Activated T-helper 1 cell treated with anti-CD3 and anti-CD28 coated beads, Interleukin-12 subunit alpha, Interleukin-12 subunit beta, Interleukin-2, Interleukin-4 antibody, amounts not matched to agents 30 ng/mL and 10 ng/mL and 1 ng/mL, durations not matched to agents 14 hours and 24 hours and 36 hours (primary cell): ENCODE measurements at regions not wholly inside any gene's neighbourhood (a gene's known extent, or its start where the extent isn't known, plus 50 kb on each side); places are given as distances from the start of the nearest gene placed in this dataset.
"Not testable (repeated sequence)": the region's sequence is repeated elsewhere in the genome, so short reads cannot be mapped to it uniquely, and the experiment has no call there.

Source experiments
- DNase-seq: peaks from one replicate; pipeline ENCODE4 v3.0.0; 2021; ENCODE audit warnings: low spot score
- H3K27ac Mint-ChIP-seq: one replicate; pipeline ENCODE4 v1.8.0; 2021; ENCODE audit warnings: mild to moderate bottlenecking, mixed read lengths
- H3K27me3 Mint-ChIP-seq: one replicate; pipeline ENCODE4 v1.8.0; 2022; ENCODE audit warnings: mild to moderate bottlenecking, moderate library complexity, mixed read lengths; ENCODE audit not compliant: insufficient read depth
- H3K36me3 Mint-ChIP-seq: one replicate; pipeline ENCODE4 v1.8.0; 2021; ENCODE audit warnings: low read depth, mixed read lengths
- H3K4me1 Mint-ChIP-seq: one replicate; pipeline ENCODE4 v1.8.0; 2021; ENCODE audit warnings: low read depth, mixed read lengths
- H3K4me3 Mint-ChIP-seq: one replicate; pipeline ENCODE4 v1.8.0; 2021; ENCODE audit warnings: mild to moderate bottlenecking, moderate library complexity, mixed read lengths
- H3K9me3 Mint-ChIP-seq: one replicate; pipeline ENCODE4 v1.8.0; 2021; ENCODE audit warnings: mixed read lengths
- intact Hi-C: fragments of 100-400 bp; cut with micrococcal nuclease; formaldehyde crosslinking; loops from one replicate; pipeline ENCODE4 v1.15.1; 2024

DNA sequence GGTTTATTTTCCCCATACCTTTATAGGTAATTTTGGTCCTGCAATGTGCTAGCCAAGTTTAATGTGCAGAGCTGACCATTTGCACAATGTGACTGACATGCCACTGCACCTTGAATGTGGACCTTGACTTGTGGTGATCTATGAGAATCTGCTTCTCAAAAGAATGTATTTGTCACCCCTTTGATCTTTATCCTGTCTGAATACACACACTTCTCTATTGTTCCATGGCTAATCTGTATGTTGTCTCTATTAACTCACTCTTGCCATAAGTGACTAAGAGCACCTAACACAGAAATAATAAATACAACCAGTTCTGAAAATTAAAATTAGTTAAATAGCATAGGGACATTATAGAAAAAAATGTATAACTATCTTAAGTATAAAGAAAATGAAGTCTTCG is 1447.6 kb downstream of the RPIA start:
- DNase-seq, H3K9me3 Mint-ChIP-seq, H3K27ac Mint-ChIP-seq, H3K27me3 Mint-ChIP-seq, H3K4me1 Mint-ChIP-seq, H3K4me3 Mint-ChIP-seq, intact Hi-C loops, H3K36me3 Mint-ChIP-seq: not testable (repeated sequence)

GRCh38 chr2:90141558-90141957 is 1450.1 kb downstream of the RPIA start:
- H3K36me3 Mint-ChIP-seq, DNase-seq, H3K27me3 Mint-ChIP-seq, H3K4me1 Mint-ChIP-seq, H3K27ac Mint-ChIP-seq, H3K9me3 Mint-ChIP-seq, intact Hi-C loops, H3K4me3 Mint-ChIP-seq: not testable (repeated sequence)

DNA sequence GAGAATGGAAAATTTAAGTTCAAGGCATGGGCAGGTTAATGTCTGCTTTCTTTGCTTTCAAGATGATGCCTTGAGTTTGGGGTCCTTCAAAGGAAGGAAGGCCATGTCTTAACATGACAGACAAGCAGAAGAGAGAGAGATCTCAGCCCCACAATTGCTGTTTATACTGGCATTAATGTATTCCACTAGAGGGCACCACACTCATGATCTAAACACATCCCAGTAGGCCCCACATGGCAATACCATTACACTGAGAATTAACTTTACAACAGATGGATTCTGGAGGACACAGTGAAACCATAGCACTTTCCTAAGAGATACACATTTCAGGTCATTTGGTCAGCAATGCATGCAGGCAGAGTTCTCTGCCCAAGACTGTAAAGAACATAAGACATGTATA is 1460.3 kb downstream of the RPIA start:
- H3K27ac Mint-ChIP-seq, H3K4me1 Mint-ChIP-seq, DNase-seq, intact Hi-C loops, H3K36me3 Mint-ChIP-seq, H3K27me3 Mint-ChIP-seq, H3K4me3 Mint-ChIP-seq, H3K9me3 Mint-ChIP-seq: not testable (repeated sequence)

DNA sequence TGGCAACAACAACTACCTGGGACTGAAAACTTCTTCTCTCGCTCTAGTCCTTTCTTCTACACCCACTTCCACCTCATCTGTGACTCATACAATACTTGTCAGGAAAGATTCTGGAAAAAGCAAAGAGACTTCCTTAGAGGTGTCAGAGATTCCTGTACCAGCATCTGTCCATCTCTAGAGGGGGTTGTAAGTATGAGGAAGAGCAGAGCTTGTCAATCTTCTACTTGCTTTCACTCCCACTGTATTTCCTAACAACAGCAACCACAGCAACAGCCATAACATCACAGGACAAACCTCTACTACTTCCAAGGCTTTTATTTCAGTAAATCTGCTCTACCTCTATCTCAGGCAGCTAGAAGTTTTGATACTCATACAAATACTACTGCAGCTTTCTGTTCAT is 1479.5 kb downstream of the RPIA start:
- H3K9me3 Mint-ChIP-seq, H3K27ac Mint-ChIP-seq, H3K4me3 Mint-ChIP-seq, H3K27me3 Mint-ChIP-seq, intact Hi-C loops, DNase-seq, H3K4me1 Mint-ChIP-seq, H3K36me3 Mint-ChIP-seq: not testable (repeated sequence)

- DNase-seq, H3K4me3 Mint-ChIP-seq, H3K27ac Mint-ChIP-seq, H3K9me3 Mint-ChIP-seq, H3K36me3 Mint-ChIP-seq, H3K27me3 Mint-ChIP-seq, H3K4me1 Mint-ChIP-seq, intact Hi-C loops: not testable (repeated sequence)
These were observed 1481.6 kb downstream of the RPIA start for GRCh38 chr2:90173081-90173480.

GRCh38 chr2:90179591-90179990 is 1488.1 kb downstream of the RPIA start:
- H3K4me1 Mint-ChIP-seq, H3K9me3 Mint-ChIP-seq, DNase-seq, H3K27me3 Mint-ChIP-seq, H3K36me3 Mint-ChIP-seq, H3K27ac Mint-ChIP-seq, intact Hi-C loops, H3K4me3 Mint-ChIP-seq: not testable (repeated sequence)

DNA sequence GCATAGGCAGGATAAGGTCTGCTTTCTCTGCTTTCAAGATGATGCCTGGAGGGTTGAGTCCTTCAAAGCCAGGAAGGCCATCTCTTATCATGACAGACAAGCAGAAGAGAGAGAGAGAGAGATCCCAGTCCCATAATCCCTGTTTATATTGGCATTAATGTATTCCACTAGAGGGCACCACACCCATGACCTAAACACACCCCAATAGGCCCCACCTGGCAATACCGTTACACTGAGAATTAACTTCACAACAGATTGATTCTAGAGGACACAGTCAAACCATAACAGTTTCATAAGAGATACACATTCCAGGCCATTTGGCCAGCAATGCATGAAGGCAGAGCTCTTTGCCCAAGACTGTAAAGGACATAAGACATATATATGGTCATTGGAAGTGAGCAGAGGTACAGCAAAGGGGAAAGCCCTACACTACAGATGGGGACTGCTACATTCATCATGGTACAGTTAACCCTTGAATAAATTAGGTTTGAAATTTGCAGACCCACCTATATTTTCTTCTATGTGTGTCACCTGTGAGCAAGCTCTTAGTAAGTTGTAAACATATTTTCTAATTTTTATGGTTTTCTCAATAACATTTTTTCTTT is 1516.1 kb downstream of the RPIA start:
- Mint-ChIP-seq H3K9me3 (no peaks in the 10 kb centered on the region), H3K27me3 (no peaks in the 10 kb centered on the region), H3K27ac (no peak overlapping the region), H3K4me3 (no peak overlapping the region), H3K4me1 (no peaks in the 10 kb centered on the region), H3K36me3 (no peaks in the 10 kb centered on the region)
- intact Hi-C loops, result no loop called here
- DNase-seq, result no peak

DNA sequence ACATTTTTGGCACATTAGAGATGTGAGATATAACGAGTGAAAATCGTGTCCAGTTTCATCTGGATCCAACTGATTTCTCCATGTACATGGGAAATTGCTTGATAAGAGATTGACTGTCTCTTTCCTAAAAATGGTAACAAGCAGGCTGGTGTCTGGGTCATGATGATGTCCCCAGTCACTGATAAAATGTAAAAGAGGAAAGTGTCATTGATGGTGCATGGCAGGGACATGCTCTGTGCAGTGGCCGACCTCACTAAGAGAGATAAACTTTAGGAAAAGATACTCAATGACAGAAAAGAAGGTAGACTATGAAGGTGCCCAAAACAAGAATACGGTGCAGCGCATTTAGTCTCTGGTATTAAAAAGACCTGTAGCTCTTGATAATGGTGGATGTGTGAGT is 1517.5 kb downstream of the RPIA start:
- no peak for DNase-seq
- Mint-ChIP-seq H3K4me1 (no peaks in the 10 kb centered on the region), H3K27ac (no peak overlapping the region), H3K9me3 (no peaks in the 10 kb centered on the region), H3K36me3 (no peaks in the 10 kb centered on the region), H3K27me3 (no peaks in the 10 kb centered on the region), H3K4me3 (no peak overlapping the region)
- intact Hi-C loops, result no loop called here

DNA sequence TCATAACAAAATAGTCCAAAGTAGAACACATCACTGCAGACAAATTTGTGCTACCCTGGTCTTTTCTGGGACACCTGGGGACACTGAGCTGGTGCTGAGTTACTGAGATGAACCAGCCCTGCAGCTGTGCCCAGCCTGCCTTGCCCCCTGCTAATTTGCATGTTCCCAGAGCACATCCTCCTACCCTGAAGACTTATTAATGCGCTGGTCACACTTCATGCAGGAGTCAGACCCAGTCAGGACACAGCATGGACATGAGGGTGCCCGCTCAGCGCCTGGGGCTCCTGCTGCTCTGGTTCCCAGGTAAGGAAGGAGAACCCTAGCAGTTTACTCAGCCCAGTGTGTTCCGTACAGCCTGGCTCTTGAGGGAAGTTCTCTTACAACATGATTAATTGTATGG is 1518.3 kb downstream of the RPIA start:
- H3K4me3 Mint-ChIP-seq, result no peak overlapping the region
- H3K27me3 Mint-ChIP-seq, result no peaks in the 10 kb centered on the region
- no peak overlapping the region for H3K27ac Mint-ChIP-seq

DNA sequence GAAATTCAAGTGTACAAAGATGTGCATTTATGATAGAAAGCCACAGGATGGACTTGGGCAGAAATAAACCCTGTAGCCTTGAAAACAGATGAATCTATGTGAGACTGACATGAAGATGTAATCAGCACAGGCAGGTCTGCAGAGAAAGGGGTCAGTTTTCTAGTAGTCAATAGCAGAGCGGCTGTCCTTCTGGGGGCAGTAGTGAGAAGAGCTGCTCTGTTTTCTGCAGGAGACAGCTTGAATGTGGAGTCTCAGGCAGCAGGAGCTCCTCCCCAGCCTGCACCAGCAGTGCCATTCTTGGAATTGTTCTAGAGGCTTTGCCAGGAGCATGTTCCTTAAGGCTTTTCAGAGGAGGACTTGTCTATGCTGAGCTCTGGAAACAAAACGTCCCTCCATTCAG is 1524.4 kb downstream of the RPIA start:
- H3K27ac Mint-ChIP-seq, H3K4me1 Mint-ChIP-seq, H3K4me3 Mint-ChIP-seq, H3K9me3 Mint-ChIP-seq, H3K27me3 Mint-ChIP-seq, intact Hi-C loops, DNase-seq, H3K36me3 Mint-ChIP-seq: not testable (repeated sequence)

More for the DNA sequence above, 1518.3 kb downstream of the RPIA start:
- Mint-ChIP-seq H3K9me3 (no peaks in the 10 kb centered on the region), H3K4me1 (no peaks in the 10 kb centered on the region), H3K36me3 (no peaks in the 10 kb centered on the region)
- intact Hi-C loops, result no loop called here
- no peak for DNase-seq

DNA sequence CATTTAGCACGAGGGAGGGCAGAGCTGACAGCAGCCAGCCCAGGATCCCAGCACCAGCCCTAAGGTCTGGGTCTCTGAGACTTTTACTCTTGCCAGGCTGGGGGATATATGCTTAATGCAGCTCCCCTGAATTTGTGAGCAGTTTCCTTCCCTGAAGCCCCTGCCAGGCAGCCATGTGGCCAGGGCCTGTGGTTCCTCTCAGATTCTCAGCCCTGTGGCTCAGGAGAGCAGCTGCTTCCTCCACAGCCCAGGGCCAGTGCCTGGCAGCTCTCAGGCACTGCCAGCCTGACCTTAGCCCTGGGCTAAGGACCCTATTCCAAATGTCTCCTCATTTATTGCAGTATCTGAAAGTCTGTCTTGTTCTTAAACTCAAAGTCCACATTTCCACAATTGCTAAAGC is 1525.3 kb downstream of the RPIA start:
- intact Hi-C loops, H3K9me3 Mint-ChIP-seq, H3K27me3 Mint-ChIP-seq, H3K4me3 Mint-ChIP-seq, H3K27ac Mint-ChIP-seq, H3K36me3 Mint-ChIP-seq, DNase-seq, H3K4me1 Mint-ChIP-seq: not testable (repeated sequence)

DNA sequence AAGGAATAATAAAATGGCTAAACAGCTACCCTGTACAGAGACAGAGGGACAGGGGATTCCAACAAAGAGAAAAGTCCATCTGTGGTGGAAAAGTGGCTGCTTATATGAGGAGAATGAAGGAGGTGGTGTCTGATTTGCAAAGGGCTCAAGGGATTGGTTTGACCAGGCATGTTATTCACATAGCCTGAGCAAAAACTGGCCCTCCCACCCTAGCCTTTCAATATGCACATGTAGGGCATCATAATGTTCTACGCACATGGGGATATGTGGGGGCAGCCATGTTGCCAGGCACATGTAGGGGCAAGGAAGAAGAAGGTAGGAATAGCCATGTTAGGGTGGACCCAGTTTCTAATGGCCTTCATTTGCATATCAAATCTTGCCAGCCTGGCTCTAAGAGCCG is 1527.1 kb downstream of the RPIA start:
- H3K4me1 Mint-ChIP-seq, H3K27ac Mint-ChIP-seq, H3K9me3 Mint-ChIP-seq, intact Hi-C loops, H3K27me3 Mint-ChIP-seq, DNase-seq, H3K4me3 Mint-ChIP-seq, H3K36me3 Mint-ChIP-seq: not testable (repeated sequence)

- H3K27me3 Mint-ChIP-seq, H3K4me3 Mint-ChIP-seq, H3K27ac Mint-ChIP-seq, H3K36me3 Mint-ChIP-seq, DNase-seq, H3K9me3 Mint-ChIP-seq, H3K4me1 Mint-ChIP-seq, intact Hi-C loops: not testable (repeated sequence)
These were observed 1529.3 kb downstream of the RPIA start for GRCh38 chr2:90220623-90221299.

DNA sequence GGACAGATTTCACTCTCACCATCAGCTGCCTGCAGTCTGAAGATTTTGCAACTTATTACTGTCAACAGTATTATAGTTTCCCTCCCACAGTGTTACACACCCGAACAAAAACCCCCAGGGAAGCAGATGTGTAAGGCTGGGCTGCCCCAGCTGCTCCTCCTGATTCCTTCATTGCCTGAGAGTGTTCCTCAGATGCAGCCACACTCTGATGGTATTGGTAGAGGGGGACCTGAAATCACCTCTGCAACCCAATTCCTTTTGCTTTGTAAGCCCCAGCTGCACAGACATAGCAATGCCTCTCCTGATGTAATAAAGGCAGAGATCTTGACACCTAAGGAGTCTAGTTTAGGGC is 1529.8 kb downstream of the RPIA start:
- Mint-ChIP-seq H3K36me3 (no peaks in the 10 kb centered on the region), H3K4me1 (no peaks in the 10 kb centered on the region), H3K27ac (no peak overlapping the region), H3K27me3 (no peaks in the 10 kb centered on the region), H3K4me3 (no peak overlapping the region), H3K9me3 (no peaks in the 10 kb centered on the region)
- intact Hi-C loops, result no loop called here
- DNase-seq, result no peak
